SK-N-SH (cell line): ENCODE measurements at regions not wholly inside any gene's neighbourhood (a gene's known extent, or its start where the extent isn't known, plus 50 kb on each side); places are given as distances from the start of the nearest gene placed in this dataset.

Experiments
- CTCF ChIA-PET: fragments of 300-600, 350-600 bp; formaldehyde crosslinking; extraction: SDS; loops from one replicate; lab custom pipeline; 2021; lab: Yijun Ruan, JAX
- POLR2A ChIA-PET: fragments of 350-600 bp; sonication (Branson Sonifier 250); formaldehyde crosslinking; extraction: SDS; loops from one replicate; lab custom pipeline; 2020; ENCODE audit warnings: antibody characterized with exemption, inconsistent platforms; lab: Yijun Ruan, JAX
- DNase-seq: peaks from one replicate; pipeline ENCODE4 v3.0.0; 2012
- H2AFZ ChIP-seq: fragments of 200-600 bp; sonication (generic); 2 replicates; pipeline ENCODE4 v1.8.1; 2016; ENCODE audit warnings: antibody characterized with exemption, mild to moderate bottlenecking, low read depth
- H3F3A ChIP-seq: fragments of 200-600 bp; sonication (generic); replicated peaks from 2 replicates; pipeline ENCODE3; 2016; ENCODE audit warnings: antibody characterized with exemption, mild to moderate bottlenecking; ENCODE audit not compliant: insufficient read depth
- H3K27ac ChIP-seq, 2 experiments: fragments of 200-500 bp in 1 of 2; fragments of 200-600 bp in 1 of 2; sonication (Bioruptor generic) in 1 of 2; sonication (generic), shearing (Covaris generic) in 1 of 2; 2 replicates each; pipeline versions ENCODE4 v1.5.1 to v1.6.1; 2014 to 2016; ENCODE audit warnings: low read depth in 2 of 2, inconsistent platforms in 1 of 2, low read length in 1 of 2, mild to moderate bottlenecking in 1 of 2, mixed read lengths in 1 of 2
- H3K27me3 ChIP-seq: fragments of 200-600 bp; sonication (generic), shearing (Covaris generic); 2 replicates; pipeline ENCODE4 v1.6.1; 2016; ENCODE audit warnings: mixed run types; ENCODE audit not compliant: insufficient read depth
- H3K36me3 ChIP-seq, 2 experiments: fragments of 200-500 bp in 1 of 2; fragments of 200-600 bp in 1 of 2; sonication (Bioruptor generic) in 1 of 2; sonication (generic) in 1 of 2; replicated peaks in 1 of 2; 2 replicates each; pipeline versions ENCODE3 to v1.5.1; 2014 to 2016; ENCODE audit warnings: low read length in 1 of 2, mild to moderate bottlenecking in 1 of 2; ENCODE audit not compliant: insufficient read depth in 2 of 2, control insufficient read depth in 1 of 2
- H3K4me1 ChIP-seq, 2 experiments: fragments of 200-500 bp in 1 of 2; fragments of 200-600 bp in 1 of 2; sonication (Bioruptor generic) in 1 of 2; sonication (generic), shearing (Covaris generic) in 1 of 2; 2 replicates each; pipeline versions ENCODE4 v1.5.1 to v1.6.1; 2014 to 2016; ENCODE audit warnings: low read depth in 1 of 2, low read length in 1 of 2, mixed run types in 1 of 2; ENCODE audit not compliant: insufficient read depth in 2 of 2, control insufficient read depth in 1 of 2
- H3K4me2 ChIP-seq: fragments of 200-600 bp; sonication (generic), shearing (Covaris generic); 2 replicates; pipeline ENCODE4 v1.6.1; 2017; ENCODE audit warnings: mixed run types
- H3K4me3 ChIP-seq, 2 experiments: fragments of 200-500 bp in 1 of 2; fragments of 200-600 bp in 1 of 2; sonication (Bioruptor generic) in 1 of 2; sonication (generic), shearing (Covaris generic) in 1 of 2; 2 replicates each; pipeline versions ENCODE4 v1.5.1 to v1.8.1; 2014 to 2016; ENCODE audit warnings: low read depth in 2 of 2, inconsistent platforms in 1 of 2, low read length in 1 of 2, mild to moderate bottlenecking in 1 of 2, mixed read lengths in 1 of 2, moderate library complexity in 1 of 2
- H3K79me2 ChIP-seq: fragments of 200-600 bp; sonication (generic); 2 replicates; pipeline ENCODE4 v1.8.1; 2017; ENCODE audit warnings: mild to moderate bottlenecking; ENCODE audit not compliant: insufficient read depth
- H3K9ac ChIP-seq: fragments of 200-600 bp; sonication (generic); 2 replicates; pipeline ENCODE4 v1.6.1; 2017; ENCODE audit warnings: mixed run types
- H3K9me2 ChIP-seq: fragments of 200-600 bp; sonication (generic); 2 replicates; pipeline ENCODE4 v1.6.1; 2017; ENCODE audit warnings: mixed run types
- H3K9me3 ChIP-seq: fragments of 200-600 bp; sonication (generic); 2 replicates; pipeline ENCODE4 v1.6.1; 2017; ENCODE audit warnings: mixed run types, mild to moderate bottlenecking, moderate library complexity
- H4K20me1 ChIP-seq: fragments of 200-600 bp; sonication (generic); 2 replicates; pipeline ENCODE4 v1.6.1; 2017; ENCODE audit warnings: mild to moderate bottlenecking, mixed run types; ENCODE audit not compliant: insufficient read depth
- CHD2 ChIP-seq: fragments of 150-350 bp; IDR thresholded peaks from 2 replicates; pipeline ENCODE4 v1.6.1; 2018; ENCODE audit warnings: low read length; ENCODE audit not compliant: partially characterized antibody
- CTCF ChIP-seq: fragments of 200-600 bp; sonication (generic); IDR thresholded peaks from 2 replicates; pipeline ENCODE4 v1.6.1; 2017; ENCODE audit warnings: antibody characterized with exemption, mild to moderate bottlenecking, moderate library complexity
- EP300 ChIP-seq, 2 experiments: IDR thresholded peaks; 2 replicates each; pipeline versions ENCODE4 v1.4.0 to v1.6.1; 2012; ENCODE audit warnings: borderline replicate concordance in 1 of 2, low read depth in 1 of 2, low read length in 1 of 2
- EZH2phosphoT487 ChIP-seq: fragments of 200-600 bp; sonication (generic); IDR thresholded peaks from 2 replicates; pipeline ENCODE4 v1.6.1; 2017; ENCODE audit warnings: low read depth, mixed run types, mild to moderate bottlenecking, antibody characterized with exemption, moderate library complexity, borderline replicate concordance
- FOXM1 ChIP-seq: IDR thresholded peaks from 2 replicates; pipeline ENCODE4 v1.4.0; 2012; ENCODE audit warnings: low read depth, mild to moderate bottlenecking
- GATA2 ChIP-seq: sonication (generic); formaldehyde crosslinking; IDR thresholded peaks from 2 replicates; pipeline ENCODE4 v1.5.0; 2020; ENCODE audit warnings: mild to moderate bottlenecking, missing genetic modification reagents
- JUND ChIP-seq: IDR thresholded peaks from 2 replicates; pipeline ENCODE4 v1.4.0; 2012
- MEF2A ChIP-seq: IDR thresholded peaks from 2 replicates; pipeline ENCODE4 v1.4.0; 2012; ENCODE audit warnings: low read depth, borderline replicate concordance
- NRF1 ChIP-seq: IDR thresholded peaks from 2 replicates; pipeline ENCODE4 v1.6.1; 2012; ENCODE audit warnings: low read depth, mild to moderate bottlenecking, low read length
- PBX3 ChIP-seq: IDR thresholded peaks from 2 replicates; pipeline ENCODE4; 2012
- POLR2AphosphoS5 ChIP-seq: IDR thresholded peaks from 2 replicates; pipeline ENCODE4 v1.6.1; 2012; ENCODE audit warnings: low read depth, low read length
- RAD21 ChIP-seq: IDR thresholded peaks from 2 replicates; pipeline ENCODE4 v1.6.1; 2012; ENCODE audit warnings: mild to moderate bottlenecking, low read length
- SIN3A ChIP-seq: IDR thresholded peaks from 2 replicates; pipeline ENCODE4 v1.6.1; 2012; ENCODE audit warnings: low read depth, mild to moderate bottlenecking, low read length, moderate library complexity, borderline replicate concordance
- TCF12 ChIP-seq: IDR thresholded peaks from 2 replicates; pipeline ENCODE4 v1.4.0; 2012
- USF2 ChIP-seq: fragments of 150-350 bp; IDR thresholded peaks from 2 replicates; pipeline ENCODE4 v1.6.1; 2017; ENCODE audit warnings: antibody characterized with exemption, low read length, low read depth, borderline replicate concordance
- WGBS: methylation state at CpG from one replicate; pipeline ENCODE4 v1.1.6; 2017; ENCODE audit warnings: low lambda C conversion rate; 5-methylcytosine and 5-hydroxymethylcytosine counted together

GRCh38 chr5:168209244-168209995 lies 82.0 kb upstream of the WWC1 start:
- Histone ChIP-seq H3K4me2 (no peak overlapping the region), H3F3A (no peaks in the 10 kb centered on the region), H3K9ac (no peak overlapping the region), H3K27ac (no peak overlapping the region), H3K9me2 (no peaks in the 10 kb centered on the region), H2AFZ (no peak overlapping the region), H3K36me3 (no peaks in the 10 kb centered on the region), H3K79me2 (no peaks in the 10 kb centered on the region), H3K9me3 (no peaks in the 10 kb centered on the region), H4K20me1 (no peaks in the 10 kb centered on the region), H3K4me3 (no peak overlapping the region), H3K4me1 (peaks cover 0 to 3% of the 10 kb centered on the region in 2 experiments; a peak in 1 of 4 replicates), H3K27me3 (no peaks in the 10 kb centered on the region)
- ChIA-PET CTCF (interaction anchor here (1.0 to 4.9 kb wide), 3 partner anchors 10 to 486 kb away, joined by 3 to 19 read pairs (median 4); no protein-coding TSS in a partner anchor), POLR2A (no interaction called here)
- WGBS, result 12% methylated on average over 1 of the region's 1 CpG
- TF ChIP-seq JUND (no peak), GATA2 (CRISPR knock-in tag) (no peak), EP300 (IDR thresholded peaks at IDR 0.05; ENCODE audit: borderline replicate concordance in 1 of 2, low read depth in 1 of 2, low read length in 1 of 2) (no peak), CHD2 (no peak), MEF2A (no peak), EZH2phosphoT487 (no peak), USF2 (no peak)
- no peak for DNase-seq

- H3K9ac ChIP-seq, result no peak overlapping the region
- H3K9me3 ChIP-seq, result no peaks in the 10 kb centered on the region
- DNase-seq, result no peak
- H3K36me3 ChIP-seq, result no peaks in the 10 kb centered on the region
- H3K4me2 ChIP-seq, result no peak overlapping the region
- H2AFZ ChIP-seq, result no peak overlapping the region
- ChIA-PET POLR2A (no interaction called here), CTCF (interaction anchor here (1.0 to 4.9 kb wide), 3 partner anchors 10 to 487 kb away, joined by 3 to 19 read pairs (median 4); no protein-coding TSS in a partner anchor)
- H4K20me1 ChIP-seq, result no peaks in the 10 kb centered on the region
- no peak overlapping the region for H3K27ac ChIP-seq
- 44% methylated on average over 3 of the region's 3 CpGs for WGBS
- H3F3A ChIP-seq, result no peaks in the 10 kb centered on the region
- H3K27me3 ChIP-seq, result no peaks in the 10 kb centered on the region
- no peaks in the 10 kb centered on the region for H3K79me2 ChIP-seq
- no peaks in the 10 kb centered on the region for H3K9me2 ChIP-seq
- TF ChIP-seq POLR2AphosphoS5 (no peak), CHD2 (no peak)
- no peak overlapping the region for H3K4me3 ChIP-seq
- peaks cover 0 to 3% of the 10 kb centered on the region in 2 experiments; a peak in 1 of 4 replicates for H3K4me1 ChIP-seq
Measured at GRCh38 chr5:168209997-168210396, 81.4 kb upstream of the WWC1 start.

- Histone ChIP-seq H3K79me2 (no peaks in the 10 kb centered on the region), H3K4me2 (no peak overlapping the region), H2AFZ (no peak overlapping the region), H3K9me3 (no peaks in the 10 kb centered on the region), H3K9me2 (no peaks in the 10 kb centered on the region), H3K9ac (no peak overlapping the region), H3F3A (no peaks in the 10 kb centered on the region), H3K4me3 (no peak overlapping the region), H3K4me1 (peaks cover 0 to 3% of the 10 kb centered on the region in 2 experiments; a peak in 1 of 4 replicates), H3K27me3 (no peaks in the 10 kb centered on the region), H3K27ac (no peak overlapping the region), H3K36me3 (no peaks in the 10 kb centered on the region), H4K20me1 (no peaks in the 10 kb centered on the region)
- CTCF ChIA-PET, result interaction anchor here (1.0 to 4.9 kb wide), 2 partner anchors 8 to 32 kb away, joined by 3 to 19 read pairs; no protein-coding TSS in a partner anchor
- POLR2A ChIA-PET, result no interaction called here
- no peak for DNase-seq
- no peak for TF ChIP-seq NRF1
- TF ChIP-seq CTCF, result no peak
- TF ChIP-seq EP300 (IDR thresholded peaks at IDR 0.05; ENCODE audit: borderline replicate concordance in 1 of 2, low read depth in 1 of 2, low read length in 1 of 2), result no peak
- no peak for TF ChIP-seq RAD21
- TF ChIP-seq MEF2A, result no peak
- no peak for TF ChIP-seq FOXM1
- no peak for TF ChIP-seq TCF12
- no peak for TF ChIP-seq PBX3
- TF ChIP-seq USF2, result no peak
- no peak for TF ChIP-seq SIN3A
Measured at GRCh38 chr5:168211245-168211644, 80.2 kb upstream of the WWC1 start.
